ENCODE measurements at regions not wholly inside any gene's neighbourhood (a gene's known extent, or its start where the extent isn't known, plus 50 kb on each side); places are given as distances from the start of the nearest gene placed in this dataset.

- POLR2A ChIA-PET: interaction anchor here (1.0 kb wide), 1 partner anchor 35 kb away, joined by 3 read pairs; no protein-coding TSS in a partner anchor
- CTCF ChIA-PET: interaction anchor here (0.9 to 3.1 kb wide), 4 partner anchors 9 to 371 kb away, joined by 3 to 12 read pairs (median 4); no protein-coding TSS in a partner anchor
- no peak for ATAC-seq
- intact Hi-C loops (cut with micrococcal nuclease): no loop called here
- no peak overlapping the region for H3K4me3 Mint-ChIP-seq
- H3K4me1 Mint-ChIP-seq (ENCODE audit: low read depth): peaks cover 2% of the 10 kb centered on the region
- TF ChIP-seq, protein P1, sequence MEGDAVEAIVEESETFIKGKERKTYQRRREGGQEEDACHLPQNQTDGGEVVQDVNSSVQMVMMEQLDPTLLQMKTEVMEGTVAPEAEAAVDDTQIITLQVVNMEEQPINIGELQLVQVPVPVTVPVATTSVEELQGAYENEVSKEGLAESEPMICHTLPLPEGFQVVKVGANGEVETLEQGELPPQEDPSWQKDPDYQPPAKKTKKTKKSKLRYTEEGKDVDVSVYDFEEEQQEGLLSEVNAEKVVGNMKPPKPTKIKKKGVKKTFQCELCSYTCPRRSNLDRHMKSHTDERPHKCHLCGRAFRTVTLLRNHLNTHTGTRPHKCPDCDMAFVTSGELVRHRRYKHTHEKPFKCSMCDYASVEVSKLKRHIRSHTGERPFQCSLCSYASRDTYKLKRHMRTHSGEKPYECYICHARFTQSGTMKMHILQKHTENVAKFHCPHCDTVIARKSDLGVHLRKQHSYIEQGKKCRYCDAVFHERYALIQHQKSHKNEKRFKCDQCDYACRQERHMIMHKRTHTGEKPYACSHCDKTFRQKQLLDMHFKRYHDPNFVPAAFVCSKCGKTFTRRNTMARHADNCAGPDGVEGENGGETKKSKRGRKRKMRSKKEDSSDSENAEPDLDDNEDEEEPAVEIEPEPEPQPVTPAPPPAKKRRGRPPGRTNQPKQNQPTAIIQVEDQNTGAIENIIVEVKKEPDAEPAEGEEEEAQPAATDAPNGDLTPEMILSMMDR (IDR thresholded peaks at IDR 0.05): no peak
- no peak overlapping the region for H3K27ac Mint-ChIP-seq
- H3K36me3 Mint-ChIP-seq (ENCODE audit: low read depth): no peaks in the 10 kb centered on the region
- no peaks in the 10 kb centered on the region for H3K27me3 Mint-ChIP-seq
- no peak for DNase-seq
- H3K9me3 Mint-ChIP-seq: no peaks in the 10 kb centered on the region
Observed at GRCh38 chr11:128261011-128261421, 326.3 kb downstream of the ETS1 start.

GRCh38 chr11:128260398-128260797 lies 327.0 kb downstream of the ETS1 start:
- H3K9me3 Mint-ChIP-seq: no peaks in the 10 kb centered on the region
- H3K4me3 Mint-ChIP-seq: no peak overlapping the region
- ChIA-PET CTCF (interaction anchor here (0.9 to 3.1 kb wide), 3 partner anchors 11 to 371 kb away, joined by 3 to 12 read pairs (median 4); no protein-coding TSS in a partner anchor), POLR2A (interaction anchor here (1.0 kb wide), 1 partner anchor 34 kb away, joined by 3 read pairs; no protein-coding TSS in a partner anchor)
- no peaks in the 10 kb centered on the region for H3K36me3 Mint-ChIP-seq (ENCODE audit: low read depth)
- ATAC-seq (no peak), DNase-seq (no peak)
- TF ChIP-seq, protein P1 (IDR thresholded peaks at IDR 0.05): no peak
- no peak overlapping the region for H3K27ac Mint-ChIP-seq
- intact Hi-C loops (cut with micrococcal nuclease): no loop called here
- peaks cover 2% of the 10 kb centered on the region for H3K4me1 Mint-ChIP-seq (ENCODE audit: low read depth)
- no peaks in the 10 kb centered on the region for H3K27me3 Mint-ChIP-seq

- no peak for DNase-seq
- no peaks in the 10 kb centered on the region for H3K27me3 Mint-ChIP-seq
- ChIA-PET POLR2A (no interaction called here), CTCF (interaction anchor here (1.2 to 3.1 kb wide), 2 partner anchors 24 to 372 kb away, joined by 4 to 12 read pairs; no protein-coding TSS in a partner anchor)
- H3K4me1 Mint-ChIP-seq (ENCODE audit: low read depth): peaks cover 2% of the 10 kb centered on the region
- intact Hi-C loops (cut with micrococcal nuclease): no loop called here
- no peak overlapping the region for H3K27ac Mint-ChIP-seq
- H3K9me3 Mint-ChIP-seq: no peaks in the 10 kb centered on the region
- no peak overlapping the region for H3K4me3 Mint-ChIP-seq
- no peak for ATAC-seq
- TF ChIP-seq, protein P1 (IDR thresholded peaks at IDR 0.05): no peak
- H3K36me3 Mint-ChIP-seq (ENCODE audit: low read depth): no peaks in the 10 kb centered on the region
Observed at GRCh38 chr11:128259816-128260215, 327.5 kb downstream of the ETS1 start.

DNA sequence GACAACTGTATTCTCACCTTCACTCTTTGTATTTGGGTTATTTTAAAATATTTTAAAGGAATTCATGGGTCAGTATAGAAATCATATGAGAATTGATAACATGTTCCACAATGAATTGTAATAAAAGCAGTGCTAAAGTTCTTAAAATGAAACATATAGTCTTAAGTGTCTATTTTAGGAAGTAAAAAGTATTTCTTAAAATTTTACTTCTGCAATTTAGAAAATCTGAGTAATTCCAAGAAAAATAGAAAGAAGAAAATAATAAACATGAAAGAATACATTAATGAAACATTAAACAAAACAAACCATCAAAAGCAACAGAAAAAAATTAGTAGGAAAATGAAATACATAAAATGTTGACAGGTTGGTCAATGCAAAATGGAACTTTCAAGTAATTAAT lies 332.4 kb downstream of the ETS1 start:
- no peaks in the 10 kb centered on the region for H3K4me1 Mint-ChIP-seq (ENCODE audit: low read depth)
- H3K27ac Mint-ChIP-seq: no peak overlapping the region
- ATAC-seq (no peak), DNase-seq (no peak)
- H3K36me3 Mint-ChIP-seq (ENCODE audit: low read depth): no peaks in the 10 kb centered on the region
- ChIA-PET CTCF (interaction anchor here (1.1 kb wide), 1 partner anchor 15 kb away, joined by 3 read pairs; no protein-coding TSS in a partner anchor), POLR2A (no interaction called here)
- H3K9me3 Mint-ChIP-seq: no peaks in the 10 kb centered on the region
- H3K27me3 Mint-ChIP-seq: peaks cover 4% of the 10 kb centered on the region
- no peak overlapping the region for H3K4me3 Mint-ChIP-seq
- TF ChIP-seq, protein P1 (IDR thresholded peaks at IDR 0.05): no peak
- intact Hi-C loops (cut with micrococcal nuclease): no loop called here

GRCh38 chr11:128251140-128251539 lies 336.2 kb downstream of the ETS1 start:
- peaks cover 4% of the 10 kb centered on the region for H3K27me3 Mint-ChIP-seq
- no peak overlapping the region for H3K4me3 Mint-ChIP-seq
- H3K4me1 Mint-ChIP-seq (ENCODE audit: low read depth): no peaks in the 10 kb centered on the region
- intact Hi-C loops (cut with micrococcal nuclease): no loop called here
- DNase-seq (no peak), ATAC-seq (no peak)
- ChIA-PET POLR2A (no interaction called here), CTCF (interaction anchor here (2.1 kb wide), 1 partner anchor 8 kb away, joined by 7 read pairs; no protein-coding TSS in a partner anchor)
- no peaks in the 10 kb centered on the region for H3K36me3 Mint-ChIP-seq (ENCODE audit: low read depth)
- TF ChIP-seq, protein P1 (IDR thresholded peaks at IDR 0.05): no peak
- H3K27ac Mint-ChIP-seq: no peak overlapping the region
- no peaks in the 10 kb centered on the region for H3K9me3 Mint-ChIP-seq
